GF-D8 (cell line): ENCODE measurements at regions not wholly inside any gene's neighbourhood (a gene's known extent, or its start where the extent isn't known, plus 50 kb on each side); places are given as distances from the start of the nearest gene placed in this dataset.
"Not testable (repeated sequence)": the region's sequence is repeated elsewhere in the genome, so short reads cannot be mapped to it uniquely, and the experiment has no call there.

Source experiments
- DNase-seq: peaks from one replicate; lab custom pipeline; 2025; lab: John Stamatoyannopoulos, UW

DNA sequence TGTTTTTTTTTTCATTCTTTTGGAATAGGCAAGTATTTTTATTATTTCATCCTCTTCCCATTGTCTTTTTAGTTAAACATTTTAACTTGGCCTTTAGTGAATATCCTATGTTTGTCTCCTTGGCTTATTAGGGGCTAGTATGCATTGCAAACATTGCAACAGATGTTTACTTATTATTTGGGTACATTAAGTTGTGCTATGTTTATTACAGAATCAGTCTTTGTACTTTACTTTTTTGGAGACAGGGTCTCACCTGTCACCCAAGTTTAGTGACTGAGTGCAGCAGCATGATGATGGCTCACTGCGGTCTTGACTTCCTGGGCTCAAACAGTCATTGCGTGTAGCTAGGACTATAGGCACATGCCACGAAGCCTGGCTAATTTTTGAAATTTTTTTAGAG is 51.1 kb upstream of the NUDT6 start:
- DNase-seq, result no peak

DNA sequence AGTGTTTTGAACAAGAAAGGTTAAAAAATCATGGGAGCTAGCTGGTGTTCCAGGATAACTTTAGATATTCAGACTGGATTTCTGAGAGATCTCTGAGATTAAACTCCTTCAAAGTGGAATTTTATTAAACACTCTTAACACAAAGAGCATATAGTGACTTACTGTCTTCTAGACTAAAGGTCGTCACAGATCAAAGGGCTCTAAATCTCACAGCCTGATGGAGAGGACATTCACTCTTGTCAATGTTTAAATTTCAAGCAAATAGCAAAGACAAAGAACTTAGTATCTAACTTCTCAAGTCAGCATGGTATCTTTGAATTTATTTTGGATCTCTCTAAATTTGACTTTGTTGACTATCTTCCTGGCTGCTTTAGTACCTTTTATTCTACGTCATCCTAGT is 53.7 kb upstream of the NUDT6 start:
- no peak for DNase-seq

DNA sequence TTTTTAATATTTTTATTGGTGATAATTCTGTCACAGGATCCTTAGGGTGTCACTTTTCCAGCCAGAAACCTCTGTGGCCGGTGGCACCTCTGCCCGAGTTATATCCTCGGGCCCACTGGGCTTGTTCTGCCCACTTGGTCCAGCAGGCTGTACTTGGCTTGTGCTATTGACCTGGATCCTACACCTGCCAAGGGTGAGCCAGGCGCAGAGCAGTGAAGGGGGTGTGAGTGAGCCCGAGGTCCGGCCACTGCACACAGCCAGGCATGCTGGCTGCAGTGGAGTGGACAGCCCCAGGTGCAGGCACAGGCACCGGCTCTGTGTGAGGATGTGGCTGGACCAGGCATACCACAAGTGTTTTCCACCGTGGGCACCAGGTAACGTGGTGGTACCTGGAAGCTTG is 54.7 kb upstream of the NUDT6 start:
- DNase-seq, result no peak

DNA sequence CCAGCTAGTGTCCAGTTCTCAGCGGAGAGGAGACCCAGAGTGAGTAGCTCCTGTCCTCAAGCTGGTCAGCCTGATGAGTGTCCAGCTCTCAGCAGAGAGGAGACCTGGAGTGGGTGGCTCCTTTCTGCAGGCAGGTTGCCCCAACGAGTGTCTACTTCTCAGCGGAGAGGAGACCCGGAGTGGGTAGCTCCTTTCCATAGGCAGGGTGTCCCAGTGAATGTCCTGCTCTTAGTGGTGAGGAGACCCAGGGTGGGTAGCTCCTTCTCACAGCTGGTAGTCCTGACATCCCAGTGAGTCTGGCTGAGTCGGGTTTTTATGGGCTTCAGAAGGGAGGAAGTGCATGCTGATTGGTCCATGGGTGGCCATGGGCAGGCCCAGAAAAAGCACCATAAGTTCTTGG is 55.7 kb upstream of the NUDT6 start:
- DNase-seq, result no peak

DNA sequence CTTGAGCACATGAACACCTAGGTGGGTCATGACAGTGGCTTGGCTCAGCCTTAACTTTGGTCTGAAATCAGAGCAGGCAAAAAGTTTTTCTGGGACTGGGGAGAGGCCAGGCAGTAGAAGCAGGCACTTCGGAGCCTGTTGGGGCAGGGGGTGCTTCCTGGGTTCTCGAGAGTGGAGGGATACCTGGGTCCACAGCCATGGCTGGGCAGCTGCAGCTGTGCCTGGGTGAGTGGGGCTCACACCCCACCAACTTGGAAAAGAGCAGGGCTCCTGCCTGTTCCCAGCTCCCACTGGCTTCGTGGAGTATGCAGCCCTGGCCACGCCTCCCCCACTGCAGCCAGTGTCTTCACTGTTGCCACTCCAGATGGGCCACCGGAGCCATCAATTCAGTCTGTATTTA is 56.4 kb upstream of the NUDT6 start:
- no peak for DNase-seq

DNA sequence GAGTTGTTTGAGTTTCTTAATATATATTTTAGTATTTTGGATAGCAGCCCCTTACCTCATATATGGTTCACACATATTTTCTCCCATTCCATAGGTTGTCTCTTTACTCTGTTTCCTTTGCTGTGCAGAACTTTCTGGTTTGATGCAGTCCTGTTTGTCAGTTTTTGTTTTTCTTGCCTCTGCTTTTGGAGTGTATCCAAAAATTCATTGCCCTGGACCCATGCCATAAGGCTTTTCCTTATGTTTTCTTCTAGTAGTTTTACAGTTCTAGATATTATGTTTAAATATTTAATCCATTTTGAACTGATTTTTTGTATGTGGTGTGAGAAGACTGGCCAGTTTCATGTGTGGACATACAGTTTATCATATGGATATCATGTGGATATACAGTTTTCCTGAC is 58.5 kb upstream of the NUDT6 start:
- no peak for DNase-seq

DNA sequence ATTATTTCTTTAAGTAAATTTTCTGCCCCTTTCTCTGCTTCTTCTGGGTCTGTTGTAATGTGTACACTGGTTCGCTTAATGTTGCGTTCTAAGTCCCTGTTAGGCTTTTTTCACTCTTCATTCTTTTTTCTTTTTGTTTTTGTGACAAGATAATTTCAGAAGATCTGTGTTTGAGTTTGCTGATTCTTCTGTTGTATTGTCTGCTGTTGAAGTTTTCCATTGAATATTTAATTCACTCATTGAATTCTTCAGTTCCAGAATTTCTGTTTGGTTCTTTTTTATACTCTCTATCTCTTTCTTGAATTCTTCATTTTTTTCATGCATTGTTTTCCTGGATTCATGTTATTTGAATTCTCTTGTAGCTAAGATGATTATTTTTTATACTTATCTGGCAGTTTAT is 66.3 kb upstream of the NUDT6 start:
- DNase-seq, result no peak

DNA sequence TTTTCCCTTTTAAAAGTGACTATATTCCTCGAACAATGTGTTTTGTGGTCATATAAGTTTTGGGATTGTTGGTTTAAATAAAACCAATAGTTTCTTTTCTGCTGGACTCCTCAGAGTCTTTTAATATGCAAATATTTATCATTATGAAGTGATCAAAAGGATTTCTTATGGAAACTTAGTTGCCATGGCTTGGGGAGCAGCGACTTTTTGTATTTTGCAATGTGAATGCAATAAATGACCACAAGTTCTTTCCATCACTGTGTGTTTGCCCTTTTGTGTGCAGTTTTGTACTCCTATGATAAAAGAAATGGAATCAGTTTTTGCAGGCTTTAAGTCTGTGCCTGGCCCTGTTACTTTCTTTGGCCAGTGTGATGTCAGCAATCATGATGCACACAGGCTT is 68.5 kb upstream of the NUDT6 start:
- no peak for DNase-seq

DNA sequence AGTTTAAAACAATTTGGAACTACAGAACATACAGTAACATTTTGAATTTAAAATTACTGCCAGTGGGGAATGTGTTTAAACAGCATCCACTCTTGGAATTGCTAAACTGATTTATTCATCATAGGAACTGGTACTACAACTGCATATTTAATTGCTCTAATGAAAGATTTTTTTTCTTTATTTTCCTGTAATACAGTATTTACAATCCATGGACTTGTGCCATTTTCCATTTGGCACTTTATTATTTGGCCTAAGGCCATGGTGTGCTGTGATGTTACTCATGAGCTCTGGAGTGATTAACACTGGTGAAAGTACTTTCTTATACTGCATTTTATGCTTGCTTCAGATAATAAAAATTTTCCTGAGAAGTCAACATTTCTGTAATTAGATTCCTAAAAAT is 69.7 kb upstream of the NUDT6 start:
- no peak for DNase-seq

DNA sequence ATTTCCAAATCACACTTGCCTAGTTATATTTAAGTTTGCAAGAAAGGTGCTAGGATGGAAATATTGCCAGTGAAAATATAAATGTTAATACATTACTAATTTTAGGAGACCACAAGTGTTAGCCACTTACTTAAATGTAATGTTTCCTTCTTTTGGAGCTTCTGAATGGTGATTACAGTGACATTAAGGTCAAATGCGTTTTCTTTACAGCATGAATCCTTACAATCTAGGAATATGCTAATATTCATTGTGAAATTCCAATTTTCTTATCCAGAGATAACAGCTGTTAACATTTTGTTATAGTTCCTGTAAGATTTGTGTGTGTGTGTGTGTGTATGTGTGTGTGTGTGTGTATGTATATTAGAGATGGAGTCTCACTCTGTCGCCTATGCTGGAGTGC is 70.2 kb upstream of the NUDT6 start:
- DNase-seq, result no peak

DNA sequence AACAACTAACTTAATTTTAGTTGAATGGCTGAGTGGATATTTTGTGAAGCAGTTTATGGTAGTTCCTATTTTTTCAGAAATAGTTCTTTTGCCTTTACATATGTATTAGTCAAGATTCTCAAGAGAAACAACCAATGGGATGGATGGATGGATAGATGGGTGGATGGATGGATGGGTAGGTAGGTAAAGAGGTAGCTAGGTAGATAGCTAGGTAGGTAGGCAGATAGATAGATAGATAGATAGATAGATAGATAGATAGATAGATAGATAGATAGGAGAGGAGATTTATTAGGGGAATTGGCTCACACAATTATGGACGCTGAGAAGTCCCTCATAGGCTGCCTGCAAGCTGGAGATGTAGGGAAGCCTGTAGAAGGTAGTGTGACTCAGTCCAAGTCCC is 74.0 kb upstream of the NUDT6 start:
- DNase-seq, result no peak

DNA sequence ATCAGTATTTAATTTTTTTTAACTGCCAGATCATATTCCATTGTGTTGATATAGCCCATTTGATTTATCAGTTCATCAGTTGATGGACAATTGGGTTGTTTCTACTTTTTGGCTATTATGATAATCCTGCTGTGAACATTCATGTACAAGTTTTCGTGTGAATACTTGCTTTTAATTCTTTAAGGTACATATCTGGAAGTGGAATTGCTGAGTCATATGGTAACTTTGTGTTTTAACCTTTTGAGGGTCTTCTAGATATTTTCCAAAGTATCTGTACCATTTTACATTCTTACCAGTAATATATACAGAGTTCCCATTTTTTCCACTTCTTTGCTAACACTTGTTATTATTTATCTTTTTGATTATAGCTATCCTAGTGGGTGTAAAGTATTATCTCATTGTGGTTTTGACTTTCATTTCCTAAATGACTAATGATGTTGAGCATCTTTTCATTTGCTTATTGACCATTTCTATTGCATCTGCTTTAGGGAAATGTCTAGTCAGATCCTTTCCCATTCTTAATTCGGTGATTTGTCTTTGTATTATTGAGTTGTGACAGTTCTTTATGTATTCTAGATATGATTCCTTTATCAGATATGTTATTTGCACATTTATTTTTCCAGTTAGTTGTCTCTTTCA is 75.2 kb upstream of the NUDT6 start:
- no peak for DNase-seq

DNA sequence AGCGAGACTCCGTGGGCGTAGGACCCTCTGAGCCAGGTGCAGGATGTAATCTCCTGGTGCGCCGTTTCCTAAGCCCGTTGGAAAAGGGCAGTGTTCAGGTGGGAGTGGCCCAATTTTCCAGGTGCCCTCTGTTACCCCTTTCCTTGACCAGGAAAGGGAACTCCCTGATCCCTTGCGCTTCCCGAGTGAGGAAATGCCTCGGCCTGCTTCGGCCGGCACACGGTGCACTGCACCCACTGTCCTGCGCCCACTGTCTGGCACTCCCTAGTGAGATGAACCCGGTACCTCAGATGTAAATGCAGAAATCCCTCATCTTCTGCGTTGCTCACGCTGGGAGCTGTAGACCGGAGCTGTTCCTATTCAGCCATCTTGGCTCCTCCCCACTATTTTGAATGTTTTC is 81.7 kb upstream of the NUDT6 start:
- DNase-seq, result not testable (repeated sequence)

DNA sequence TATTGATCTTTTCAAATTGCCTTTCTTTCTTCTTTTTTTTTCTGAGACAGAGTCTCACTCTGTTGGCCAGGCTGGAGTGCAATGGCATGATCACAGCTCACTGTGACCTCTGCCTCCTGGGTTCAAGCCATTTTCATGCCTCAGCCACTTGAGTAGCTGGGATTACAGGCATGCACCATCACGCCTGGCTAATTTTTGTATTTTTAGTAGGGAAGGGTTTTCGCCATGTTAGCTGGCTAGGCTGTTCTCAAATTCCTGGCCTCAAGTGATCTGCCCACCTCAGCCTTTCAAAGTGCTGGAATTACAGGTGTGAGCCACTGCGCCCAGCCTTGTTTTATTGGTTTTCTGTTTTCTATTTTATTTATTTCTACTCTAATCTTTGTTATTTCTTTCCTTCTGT is 82.7 kb upstream of the NUDT6 start:
- not testable (repeated sequence) for DNase-seq

DNA sequence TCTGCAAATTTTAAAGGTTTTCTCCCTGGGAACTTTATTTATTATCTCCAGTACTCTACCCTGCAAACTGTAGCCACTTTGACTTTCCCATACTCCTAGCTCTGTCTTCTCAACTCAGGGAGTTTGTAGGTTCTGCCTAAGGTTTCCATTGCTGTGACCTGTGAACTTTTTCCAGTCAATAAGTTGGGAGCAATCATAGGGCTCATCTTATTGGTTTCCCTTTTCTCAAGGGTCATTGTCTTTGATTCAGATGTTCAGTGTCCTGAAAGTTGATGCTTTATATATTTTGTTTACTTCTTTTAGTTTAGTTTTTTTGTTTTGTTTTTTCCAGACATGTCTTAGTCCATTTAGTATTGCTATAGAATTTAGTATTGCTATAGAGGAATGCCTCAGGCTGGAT is 85.3 kb upstream of the NUDT6 start:
- DNase-seq, result no peak

DNA sequence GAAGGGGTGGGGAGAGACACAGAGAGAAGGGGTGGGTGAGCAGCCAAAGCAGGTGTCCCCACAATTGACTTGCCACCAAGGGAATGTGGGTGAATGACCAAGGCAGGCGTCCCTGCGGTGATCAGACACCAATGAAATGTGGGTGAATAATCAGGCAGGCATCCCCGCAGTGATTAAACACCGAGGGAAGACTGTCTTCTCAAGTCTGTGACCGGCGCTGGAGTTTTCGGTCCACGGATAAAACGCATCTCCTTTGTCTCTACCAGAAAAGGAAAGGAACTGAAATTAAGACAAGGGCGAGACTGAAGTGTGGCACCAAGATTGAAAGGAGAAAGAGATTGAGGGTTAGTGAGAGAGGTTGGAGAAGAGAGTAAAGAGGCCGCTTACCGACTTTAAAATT is 90.0 kb upstream of the NUDT6 start:
- not testable (repeated sequence) for DNase-seq

DNA sequence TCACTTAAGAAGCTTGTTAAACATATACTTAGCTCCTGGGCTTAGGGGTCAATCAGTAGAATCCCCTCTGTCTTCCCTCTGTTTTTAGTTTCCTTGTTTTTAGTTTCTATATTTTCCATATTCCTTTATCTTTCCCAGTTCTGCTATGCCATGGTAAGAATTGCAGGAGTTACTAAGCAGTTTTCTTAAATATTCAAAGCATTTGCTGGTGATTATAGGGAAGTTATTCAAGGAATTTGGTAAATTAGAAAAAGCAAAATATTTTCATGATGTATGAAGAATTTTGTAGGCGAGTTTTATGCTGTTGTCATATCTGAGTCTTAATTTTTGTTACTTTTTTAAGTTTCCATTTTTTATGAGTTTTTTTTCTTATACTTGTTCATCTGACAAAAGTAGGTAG is 91.6 kb upstream of the NUDT6 start:
- no peak for DNase-seq

DNA sequence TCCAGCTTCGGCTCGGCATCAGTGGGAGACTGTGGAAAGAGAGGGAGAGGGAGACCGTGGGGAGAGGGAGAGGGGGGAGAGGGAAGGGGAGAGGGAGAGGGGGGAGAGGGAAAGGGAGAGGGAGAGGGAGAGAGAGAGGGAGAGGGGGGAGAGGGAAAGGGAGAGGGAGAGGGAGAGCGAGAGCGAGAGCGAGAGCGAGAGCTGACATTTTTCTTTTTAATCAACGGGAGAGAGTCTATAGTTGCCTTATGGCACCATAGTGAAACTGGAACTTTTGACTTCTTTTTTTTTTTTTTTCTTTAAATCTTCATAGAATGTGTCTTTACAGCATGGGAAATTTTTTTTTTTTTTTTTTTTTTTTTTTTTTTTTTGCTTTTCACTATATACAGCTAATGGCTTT is 94.7 kb upstream of the NUDT6 start:
- DNase-seq, result no peak

DNA sequence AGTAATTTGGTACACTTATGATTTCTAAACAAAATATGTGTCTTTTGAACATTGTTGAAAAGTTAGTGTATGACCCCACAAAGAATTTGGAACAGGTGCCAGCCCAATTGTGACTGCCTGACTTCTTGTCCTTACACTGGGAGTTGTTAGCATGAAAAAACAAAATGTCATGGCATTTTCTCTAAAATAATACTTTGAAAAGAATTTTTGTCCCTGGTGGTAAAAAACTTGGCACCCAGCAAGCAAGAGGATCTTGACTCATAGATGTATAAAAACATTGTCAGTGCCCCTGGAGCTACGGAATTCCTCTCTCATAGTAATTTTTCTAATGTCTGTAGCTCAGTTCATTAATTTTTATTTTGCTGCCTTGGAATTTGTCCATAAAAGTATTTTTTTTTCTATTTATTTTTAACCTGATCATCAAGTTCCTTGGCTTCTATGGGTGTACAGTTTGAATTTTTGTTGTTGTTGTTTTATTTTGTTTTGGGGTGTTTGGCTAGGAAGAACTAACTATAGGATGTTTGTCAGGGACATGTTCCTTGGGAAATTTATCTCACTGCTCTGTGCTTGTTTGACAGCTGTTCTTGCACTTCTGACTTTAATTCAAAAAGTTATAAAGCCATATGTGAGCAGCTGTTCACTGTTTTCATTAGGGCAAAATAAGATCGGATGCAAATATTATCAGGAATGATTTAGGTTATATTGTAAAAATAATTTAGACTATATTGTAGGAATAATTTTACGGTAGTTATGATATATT is 95.4 kb upstream of the NUDT6 start:
- no peak for DNase-seq

DNA sequence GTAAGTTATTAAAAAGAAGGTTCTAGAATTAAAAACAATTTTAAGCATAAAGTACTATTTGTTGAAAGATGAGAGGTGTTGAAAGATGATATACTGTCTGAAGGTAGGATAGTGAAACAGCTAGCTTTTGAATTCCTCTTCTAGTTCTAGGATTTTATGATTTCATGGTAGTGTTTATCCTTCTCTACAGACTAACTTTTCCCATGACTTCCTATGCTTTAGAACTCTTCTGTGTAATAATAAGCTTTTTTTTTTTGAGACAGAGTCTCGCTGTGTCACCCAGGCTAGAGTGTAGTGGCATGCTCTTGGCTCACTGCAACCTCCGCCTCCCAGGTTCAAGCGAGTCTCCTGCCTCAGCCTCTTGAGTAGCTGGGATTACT is 96.0 kb upstream of the NUDT6 start:
- DNase-seq, result no peak

DNA sequence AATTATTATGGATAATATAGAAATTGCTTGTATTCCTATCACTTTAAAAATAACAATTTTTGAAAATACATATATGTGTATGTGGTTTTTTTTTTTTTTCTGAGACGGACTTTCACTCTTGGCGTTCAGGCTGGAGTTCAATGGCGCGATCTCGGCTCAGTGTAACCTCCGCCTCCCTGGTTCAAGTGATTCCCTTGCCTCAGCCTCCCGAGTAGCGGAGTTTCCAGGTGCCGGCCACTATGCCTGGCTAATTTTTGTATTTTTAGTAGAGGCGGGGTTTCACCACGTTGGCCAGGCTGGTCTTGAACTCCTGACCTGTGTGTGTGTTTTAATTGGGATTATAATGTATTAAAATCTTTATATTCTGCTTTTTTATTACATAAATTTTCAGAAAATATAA is 97.9 kb upstream of the NUDT6 start:
- DNase-seq, result no peak

DNA sequence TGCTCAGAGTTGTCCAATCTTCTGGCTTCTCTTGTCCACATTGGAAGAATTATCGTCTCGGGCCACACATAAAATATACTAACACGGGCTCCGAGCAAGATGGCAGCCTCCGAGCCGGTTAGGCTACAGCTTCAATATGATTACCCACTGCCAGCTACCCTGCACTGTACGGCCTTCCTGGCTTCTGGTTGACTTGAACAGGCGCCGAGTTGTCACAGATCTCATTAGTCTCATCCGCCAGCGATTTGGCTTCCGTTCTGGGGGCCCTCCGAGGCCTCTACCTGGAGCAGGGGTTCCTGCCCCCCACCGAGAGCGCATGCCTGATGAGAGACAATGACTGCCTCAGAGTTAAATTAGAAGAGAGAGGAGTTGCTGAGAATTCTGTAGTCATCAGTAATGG is 101.2 kb upstream of the NUDT6 start:
- no peak for DNase-seq

DNA sequence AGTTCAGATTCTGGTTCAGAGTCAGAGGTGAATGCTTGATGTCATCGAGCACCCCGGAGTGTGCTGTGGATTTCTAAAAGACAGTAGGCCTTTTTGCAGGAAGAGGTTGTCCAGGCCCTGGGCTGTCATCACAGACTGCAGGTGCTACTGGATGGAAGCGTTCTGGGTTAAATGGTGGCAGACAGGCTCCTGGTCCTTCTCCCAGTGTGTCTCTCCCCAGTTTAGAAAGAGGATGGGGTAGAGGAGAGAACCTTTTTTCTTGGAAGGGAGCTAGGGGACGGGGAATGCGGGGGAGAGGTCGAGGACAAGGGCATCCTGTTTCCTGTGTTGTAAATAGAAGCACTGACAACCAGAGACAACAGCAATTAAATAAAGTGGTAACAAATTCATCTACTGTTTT is 102.3 kb upstream of the NUDT6 start:
- no peak for DNase-seq

DNA sequence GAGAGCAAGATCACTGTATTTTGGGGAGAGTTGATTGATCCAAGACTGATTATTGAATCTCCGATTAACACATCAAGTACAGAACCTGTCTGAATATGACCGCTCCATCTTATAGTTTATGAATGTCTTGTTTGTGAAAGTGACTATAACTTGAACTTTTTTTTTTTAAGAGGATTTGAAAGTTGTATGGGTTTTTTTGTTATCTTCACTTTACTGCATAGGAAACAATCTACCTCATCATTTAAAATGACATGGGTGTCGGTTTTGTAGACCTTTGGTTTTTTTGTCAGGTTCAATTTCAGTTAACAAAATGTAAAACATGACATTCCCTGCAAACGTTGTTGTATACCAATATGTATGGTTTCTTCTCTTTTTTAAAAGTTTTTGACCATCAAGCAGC is 103.0 kb upstream of the NUDT6 start:
- no peak for DNase-seq
